Activated CD8-positive, alpha-beta T cell treated with anti-CD3 and anti-CD28 coated beads for 36 hours (primary cell): ENCODE measurements at regions not wholly inside any gene's neighbourhood (a gene's known extent, or its start where the extent isn't known, plus 50 kb on each side); places are given as distances from the start of the nearest gene placed in this dataset. TPM values are rescaled to one million over a fixed set of nuclear protein-coding genes. Genes with fewer than 3 reads are reported as not detected.

Experiments used
- ATAC-seq: fragments of 200-7000 bp; cut with Tn5 transposase; one replicate; pipeline ENCODE4 v1.10.0; 2021; ENCODE audit warnings: mild to moderate bottlenecking, moderate library complexity
- CTCF ChIA-PET: fragments of 350-600 bp; sonication (Branson Sonifier 250); formaldehyde crosslinking; loops from one replicate; lab custom pipeline; 2021; ENCODE audit warnings: antibody characterized with exemption; lab: Charles Lee
- POLR2A ChIA-PET: fragments of 350-600 bp; sonication (Branson Sonifier 250); formaldehyde crosslinking; loops from one replicate; lab custom pipeline; 2021; ENCODE audit warnings: antibody characterized with exemption; lab: Charles Lee
- DNase-seq: peaks from one replicate; pipeline ENCODE4 v3.0.0-alpha.2; 2020
- H3K27ac Mint-ChIP-seq: one replicate; pipeline ENCODE4 v1.8.0; 2021; ENCODE audit warnings: mild to moderate bottlenecking, mixed read lengths
- H3K27me3 Mint-ChIP-seq: one replicate; pipeline ENCODE4 v1.8.0; 2021; ENCODE audit warnings: mixed read lengths
- H3K36me3 Mint-ChIP-seq: one replicate; pipeline ENCODE4 v1.8.0; 2021; ENCODE audit warnings: low read depth, mixed read lengths
- H3K4me1 Mint-ChIP-seq: one replicate; pipeline ENCODE4 v1.8.0; 2021; ENCODE audit warnings: low read depth, mixed read lengths
- H3K4me3 Mint-ChIP-seq: one replicate; pipeline ENCODE4 v1.8.0; 2021; ENCODE audit warnings: mild to moderate bottlenecking, moderate library complexity, mixed read lengths
- H3K9me3 Mint-ChIP-seq: one replicate; pipeline ENCODE4 v1.8.0; 2021; ENCODE audit warnings: mixed read lengths
- intact Hi-C: fragments of 100-400 bp; cut with micrococcal nuclease; formaldehyde crosslinking; loops from one replicate; pipeline ENCODE4 v1.10.0; 2022
- microRNA-seq: library from miRNA; unstranded; fragments of <30 nt; microRNA quantifications from one replicate; pipeline ENCODE4 v1.2.0, GENCODE V29; 2022; ENCODE audit warnings: borderline microRNAs expressed, borderline replicate concordance
- TF ChIP-seq, protein P1 (sequence below): fragments of 200-600 bp; IDR thresholded peaks from one replicate; pipeline ENCODE4 v1.8.0; 2022; ENCODE audit warnings: antibody characterized with exemption, mild to moderate bottlenecking

DNA sequence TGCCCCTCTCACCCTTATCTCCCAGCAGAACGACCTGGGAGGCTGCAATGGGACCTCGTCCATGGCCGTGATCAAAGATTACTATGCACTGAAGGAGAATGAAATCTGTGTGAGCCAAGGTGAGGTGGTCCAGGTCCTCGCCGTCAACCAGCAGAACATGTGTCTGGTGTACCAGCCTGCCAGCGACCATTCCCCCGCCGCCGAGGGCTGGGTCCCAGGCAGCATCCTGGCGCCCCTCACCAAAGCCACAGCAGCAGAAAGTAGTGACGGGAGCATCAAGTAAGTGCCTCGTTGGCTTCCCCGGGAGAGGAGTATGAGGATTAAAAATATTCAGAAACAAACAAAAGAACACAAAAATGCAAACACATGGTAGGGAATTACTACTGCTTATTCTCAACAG, 55.9 kb upstream of the UMPS start:
- Mint-ChIP-seq H3K4me3 (no peak overlapping the region), H3K4me1 (peaks cover 11% of the 10 kb centered on the region), H3K27ac (no peak overlapping the region), H3K27me3 (peaks cover 1% of the 10 kb centered on the region), H3K36me3 (peaks cover 9% of the 10 kb centered on the region), H3K9me3 (peaks cover 8% of the 10 kb centered on the region)
- no peak for ATAC-seq
- POLR2A ChIA-PET = no interaction called here
- TF ChIP-seq, protein P1, sequence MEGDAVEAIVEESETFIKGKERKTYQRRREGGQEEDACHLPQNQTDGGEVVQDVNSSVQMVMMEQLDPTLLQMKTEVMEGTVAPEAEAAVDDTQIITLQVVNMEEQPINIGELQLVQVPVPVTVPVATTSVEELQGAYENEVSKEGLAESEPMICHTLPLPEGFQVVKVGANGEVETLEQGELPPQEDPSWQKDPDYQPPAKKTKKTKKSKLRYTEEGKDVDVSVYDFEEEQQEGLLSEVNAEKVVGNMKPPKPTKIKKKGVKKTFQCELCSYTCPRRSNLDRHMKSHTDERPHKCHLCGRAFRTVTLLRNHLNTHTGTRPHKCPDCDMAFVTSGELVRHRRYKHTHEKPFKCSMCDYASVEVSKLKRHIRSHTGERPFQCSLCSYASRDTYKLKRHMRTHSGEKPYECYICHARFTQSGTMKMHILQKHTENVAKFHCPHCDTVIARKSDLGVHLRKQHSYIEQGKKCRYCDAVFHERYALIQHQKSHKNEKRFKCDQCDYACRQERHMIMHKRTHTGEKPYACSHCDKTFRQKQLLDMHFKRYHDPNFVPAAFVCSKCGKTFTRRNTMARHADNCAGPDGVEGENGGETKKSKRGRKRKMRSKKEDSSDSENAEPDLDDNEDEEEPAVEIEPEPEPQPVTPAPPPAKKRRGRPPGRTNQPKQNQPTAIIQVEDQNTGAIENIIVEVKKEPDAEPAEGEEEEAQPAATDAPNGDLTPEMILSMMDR = no peak
- DNase-seq = no peak
- intact Hi-C loops = no loop called here
- CTCF ChIA-PET = no interaction called here

DNA sequence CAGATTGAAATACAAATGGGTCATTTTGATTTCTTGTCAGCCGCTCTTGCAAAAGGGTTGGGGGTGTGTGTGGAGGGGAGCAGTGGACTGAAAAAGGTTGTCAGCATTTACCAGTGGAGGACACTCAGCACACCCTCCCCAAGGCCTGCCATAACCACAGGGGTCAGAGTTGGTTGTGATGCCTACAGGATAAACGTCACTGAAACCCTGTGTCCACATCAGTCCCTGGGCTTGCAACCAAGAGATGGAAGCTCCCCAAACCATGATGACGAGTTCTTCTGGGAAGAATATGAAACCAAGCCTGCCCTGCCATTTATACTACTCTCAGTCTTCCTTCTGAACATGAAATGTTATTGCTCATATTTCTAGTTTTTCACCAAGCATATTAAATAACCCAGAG, 54.0 kb upstream of the UMPS start:
- ChIA-PET CTCF (no interaction called here), POLR2A (no interaction called here)
- ATAC-seq (no peak), DNase-seq (no peak)
- H3K36me3 Mint-ChIP-seq = peaks cover 3% of the 10 kb centered on the region
- peaks cover 1% of the 10 kb centered on the region for H3K27me3 Mint-ChIP-seq
- H3K4me3 Mint-ChIP-seq = no peak overlapping the region
- peaks cover 4% of the 10 kb centered on the region for H3K4me1 Mint-ChIP-seq
- H3K27ac Mint-ChIP-seq = no peak overlapping the region
- peaks cover 1% of the 10 kb centered on the region for H3K9me3 Mint-ChIP-seq
- intact Hi-C loops = no loop called here
- TF ChIP-seq, protein P1 = no peak

DNA sequence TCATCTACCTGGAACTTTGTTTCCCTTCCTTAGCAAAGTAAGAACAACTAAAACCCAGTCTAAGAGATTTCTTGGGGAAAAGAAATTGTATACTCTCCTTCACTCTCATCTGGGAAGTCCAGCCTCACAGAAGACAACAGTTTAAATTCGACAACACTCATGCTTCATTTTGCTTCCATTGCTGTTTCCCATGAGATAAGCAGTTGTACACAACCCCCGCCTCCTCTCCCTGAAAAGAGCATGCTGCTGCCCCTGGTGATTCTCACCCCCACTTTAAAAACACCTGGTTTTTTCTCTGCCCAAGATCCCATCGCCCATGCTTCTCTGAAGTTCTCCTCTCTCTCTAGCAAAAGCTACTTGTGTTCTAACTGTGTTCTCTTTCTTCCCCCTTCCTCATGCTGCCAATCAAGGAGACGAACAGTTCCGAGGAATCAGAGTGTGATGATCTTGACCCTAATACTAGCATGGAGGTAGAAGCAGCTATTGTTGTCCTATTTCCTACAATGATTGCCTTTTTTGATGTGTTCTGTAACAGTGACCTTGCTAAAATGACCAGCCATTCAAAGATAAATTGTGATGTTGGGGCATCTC, 51.1 kb upstream of the UMPS start:
- ATAC-seq (no peak), DNase-seq (no peak)
- Mint-ChIP-seq H3K27ac (no peak overlapping the region), H3K4me1 (no peaks in the 10 kb centered on the region), H3K9me3 (no peaks in the 10 kb centered on the region), H3K36me3 (no peaks in the 10 kb centered on the region), H3K4me3 (no peak overlapping the region), H3K27me3 (peaks cover 4% of the 10 kb centered on the region)
- TF ChIP-seq, protein P1 = no peak
- POLR2A ChIA-PET = interaction anchor here (1.5 kb wide), 1 partner anchor 26 kb away, joined by 4 read pairs; no protein-coding TSS in a partner anchor
- intact Hi-C loops = no loop called here
- CTCF ChIA-PET = interaction anchor here (1.4 to 2.6 kb wide), 2 partner anchors 10 to 114 kb away, joined by 4 to 14 read pairs; no protein-coding TSS in a partner anchor

Small RNAs in the stretch of these regions (microRNA-seq; reads per million reads assigned to microRNA genes)
- not detected for gene MIR5002
- not detected for gene MIR6083
